Ovary (tissue), 3 donors: ENCODE measurements at regions not wholly inside any gene's neighbourhood (a gene's known extent, or its start where the extent isn't known, plus 50 kb on each side); places are given as distances from the start of the nearest gene placed in this dataset.

Experiments
- CTCF ChIP-seq, 3 donors: fragments of 450-650 bp in 2 of 3; fragments of 200-600 bp in 1 of 3; IDR thresholded peaks; one replicate each; pipeline versions ENCODE4 v1.5.1 to v1.8.0; 2016 to 2022; ENCODE audit warnings: antibody characterized with exemption in 3 of 3, mild to moderate bottlenecking in 1 of 3
- EP300 ChIP-seq: sonication (generic); formaldehyde crosslinking; IDR thresholded peaks from one replicate; pipeline ENCODE4 v1.6.1; 2017; ENCODE audit warnings: antibody characterized with exemption
- POLR2A ChIP-seq: fragments of 450-650 bp; IDR thresholded peaks from one replicate; pipeline ENCODE4 v1.6.1; 2017; ENCODE audit warnings: antibody characterized with exemption, mild to moderate bottlenecking, moderate library complexity
- donor health status: DM: no; HTN: no; CAD: no.

- TF ChIP-seq CTCF (IDR thresholded peaks at IDR 0.05) (no peak), POLR2A (no peak), EP300 (no peak)
These were observed 240.4 kb upstream of the PGRMC2 start for GRCh38 chr4:128527946-128528576.
